ENCODE measurements at regions not wholly inside any gene's neighbourhood (a gene's known extent, or its start where the extent isn't known, plus 50 kb on each side); places are given as distances from the start of the nearest gene placed in this dataset.

GRCh38 chr2:19671311-19671710 lies 230.5 kb downstream of the TTC32 start:
- no peak for TF ChIP-seq CTCF (IDR thresholded peaks at IDR 0.05)
- no peak for TF ChIP-seq POLR2A (IDR thresholded peaks at IDR 0.05)
- no peak for TF ChIP-seq POLR2AphosphoS5 (IDR thresholded peaks at IDR 0.05)
- TF ChIP-seq EP300 (IDR thresholded peaks at IDR 0.05) = no peak
